ENCODE measurements at regions not wholly inside any gene's neighbourhood (a gene's known extent, or its start where the extent isn't known, plus 50 kb on each side); places are given as distances from the start of the nearest gene placed in this dataset.
"Not testable (repeated sequence)": the region's sequence is repeated elsewhere in the genome, so short reads cannot be mapped to it uniquely, and the experiment has no call there.

GRCh38 chr20:53891306-53891894 lies 179.0 kb downstream of the BCAS1 start:
- no peak for DNase-seq (ENCODE audit: low read depth in 2 of 3, low spot score in 2 of 3)

- no peak for DNase-seq (ENCODE audit: low read depth in 2 of 3, low spot score in 2 of 3)
Observed at GRCh38 chr20:53890443-53891305, 179.7 kb downstream of the BCAS1 start.

- DNase-seq (ENCODE audit: low read depth in 2 of 3, low spot score in 2 of 3), result no peak
Observed at GRCh38 chr20:53889411-53890148, 180.8 kb downstream of the BCAS1 start.

GRCh38 chr20:53888951-53889350 lies 181.4 kb downstream of the BCAS1 start:
- DNase-seq (ENCODE audit: low read depth in 2 of 3, low spot score in 2 of 3), result no peak

- no peak for DNase-seq (ENCODE audit: low read depth in 2 of 3, low spot score in 2 of 3)
Observed at GRCh38 chr20:53888510-53888909, 181.9 kb downstream of the BCAS1 start.

GRCh38 chr20:53887973-53888372 lies 182.4 kb downstream of the BCAS1 start:
- no peak for DNase-seq (ENCODE audit: low read depth in 2 of 3, low spot score in 2 of 3)

- no peak for DNase-seq (ENCODE audit: low read depth in 2 of 3, low spot score in 2 of 3)
Observed at GRCh38 chr20:53884859-53885541, 185.4 kb downstream of the BCAS1 start.

- DNase-seq (ENCODE audit: low read depth in 2 of 3, low spot score in 2 of 3), result peak in 1 of 3 experiments; percentile 31
Observed at GRCh38 chr20:53883098-53883911, 187.1 kb downstream of the BCAS1 start.

GRCh38 chr20:53882438-53882986 lies 187.9 kb downstream of the BCAS1 start:
- not testable (repeated sequence) for DNase-seq (ENCODE audit: low read depth in 2 of 3, low spot score in 2 of 3)

- no peak for DNase-seq (ENCODE audit: low read depth in 2 of 3, low spot score in 2 of 3)
Observed at GRCh38 chr20:53881362-53881761, 189.0 kb downstream of the BCAS1 start.

GRCh38 chr20:53880108-53880641 lies 190.2 kb downstream of the BCAS1 start:
- no peak for DNase-seq (ENCODE audit: low read depth in 2 of 3, low spot score in 2 of 3)

GRCh38 chr20:53879048-53879684 lies 191.2 kb downstream of the BCAS1 start:
- DNase-seq (ENCODE audit: low read depth in 2 of 3, low spot score in 2 of 3), result no peak

- no peak for DNase-seq (ENCODE audit: low read depth in 2 of 3, low spot score in 2 of 3)
Observed at GRCh38 chr20:53878262-53879047, 191.9 kb downstream of the BCAS1 start.

GRCh38 chr20:53876956-53877355 lies 193.4 kb downstream of the BCAS1 start:
- no peak for DNase-seq (ENCODE audit: low read depth in 2 of 3, low spot score in 2 of 3)

- DNase-seq (ENCODE audit: low read depth in 2 of 3, low spot score in 2 of 3), result no peak
Observed at GRCh38 chr20:53876470-53876869, 193.9 kb downstream of the BCAS1 start.

GRCh38 chr20:53875452-53875851 lies 194.9 kb downstream of the BCAS1 start:
- DNase-seq (ENCODE audit: low read depth in 2 of 3, low spot score in 2 of 3), result no peak

GRCh38 chr20:53874706-53875105 lies 195.7 kb downstream of the BCAS1 start:
- no peak for DNase-seq (ENCODE audit: low read depth in 2 of 3, low spot score in 2 of 3)

GRCh38 chr20:53874104-53874503 lies 196.3 kb downstream of the BCAS1 start:
- DNase-seq (ENCODE audit: low read depth in 2 of 3, low spot score in 2 of 3), result no peak

GRCh38 chr20:53873230-53873604 lies 197.2 kb downstream of the BCAS1 start:
- no peak for DNase-seq (ENCODE audit: low read depth in 2 of 3, low spot score in 2 of 3)

Data from activated CD8-positive, alpha-beta memory T cell treated with anti-CD3 and anti-CD28 coated beads for 48 hours (primary cell).